Activated CD4-positive, alpha-beta T cell treated with anti-CD3 and anti-CD28 coated beads, Interleukin-2, amount 50 U/mL, for 16 hours (primary cell): ENCODE measurements at regions not wholly inside any gene's neighbourhood (a gene's known extent, or its start where the extent isn't known, plus 50 kb on each side); places are given as distances from the start of the nearest gene placed in this dataset.

Experiments
- DNase-seq: peaks from one replicate; pipeline ENCODE4 v3.0.0-alpha.2; 2020

DNA sequence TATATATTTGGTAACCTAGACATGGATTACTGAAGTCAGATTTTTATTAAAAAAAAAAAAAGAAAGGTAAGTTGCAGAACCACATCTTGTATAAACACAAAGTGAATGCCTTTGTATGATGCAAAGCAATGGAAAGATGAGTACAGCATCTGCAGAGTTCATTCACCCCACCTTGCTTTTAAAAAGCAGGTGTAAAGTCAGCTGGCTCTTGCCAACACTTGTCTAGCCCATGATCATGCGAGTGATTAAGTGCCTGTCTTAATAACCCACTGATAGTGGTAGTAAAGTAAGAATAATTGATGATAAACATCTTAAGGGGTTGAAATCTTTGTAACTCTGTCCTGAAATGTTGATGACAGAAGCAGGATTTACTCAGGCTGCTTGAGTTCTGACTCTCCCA is 710.4 kb downstream of the EFNB2 start:
- no peak for DNase-seq

DNA sequence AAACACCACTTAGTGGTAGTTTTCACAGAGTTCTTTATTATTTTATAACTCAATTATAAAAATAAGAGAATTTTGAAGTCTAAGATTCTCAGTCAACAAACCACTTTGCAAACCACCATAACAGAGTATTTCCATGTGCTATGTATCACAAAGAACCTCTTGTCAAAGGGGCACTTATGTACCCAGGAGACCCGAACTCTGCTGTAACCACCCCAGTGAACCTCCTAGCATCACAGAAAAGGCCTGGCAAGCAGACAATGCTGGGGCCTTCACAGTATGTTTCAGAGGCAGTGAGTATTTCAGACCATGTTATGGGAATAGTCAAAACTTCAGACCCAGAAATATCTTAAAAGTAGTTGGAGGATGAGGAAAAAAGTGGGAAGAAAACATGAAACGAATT is 714.1 kb downstream of the EFNB2 start:
- DNase-seq = no peak

DNA sequence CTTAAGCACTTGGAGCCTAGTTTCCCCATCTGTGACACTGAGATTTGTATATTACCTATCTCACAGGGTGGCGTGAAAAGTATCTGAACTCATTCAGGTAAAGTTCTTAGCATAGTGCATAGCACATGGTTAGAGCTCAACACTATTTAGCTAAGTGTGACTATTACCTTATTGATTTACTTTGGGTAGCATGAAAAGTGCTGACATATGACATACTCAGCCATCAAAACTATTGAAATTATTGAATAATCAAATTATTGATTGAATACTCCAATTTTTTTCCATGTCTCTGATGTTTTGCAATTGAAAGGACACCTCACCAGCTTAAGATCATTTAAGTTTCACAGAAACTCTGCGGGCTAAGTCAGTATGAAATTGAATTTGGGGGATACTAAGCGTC is 715.0 kb downstream of the EFNB2 start:
- no peak for DNase-seq

DNA sequence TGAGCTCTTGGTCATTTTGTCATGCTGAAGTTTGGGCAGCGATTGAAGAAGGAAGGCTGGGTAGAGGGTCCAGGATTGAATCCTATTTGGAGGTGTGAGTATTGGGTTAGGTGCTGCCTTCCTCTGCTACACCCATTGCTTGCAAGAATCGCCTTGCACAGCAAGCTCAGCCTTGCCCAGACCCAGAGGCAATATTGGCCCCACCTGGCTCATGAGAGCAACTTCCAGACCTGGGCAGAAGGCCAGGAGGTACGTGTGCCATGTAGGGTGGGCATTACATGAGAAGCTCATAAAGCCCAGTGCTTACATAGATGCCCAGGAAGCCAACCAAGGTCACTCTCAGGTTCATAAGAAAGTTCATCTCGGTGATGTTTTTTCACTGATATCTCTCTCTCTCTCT is 718.0 kb downstream of the EFNB2 start:
- DNase-seq = no peak

DNA sequence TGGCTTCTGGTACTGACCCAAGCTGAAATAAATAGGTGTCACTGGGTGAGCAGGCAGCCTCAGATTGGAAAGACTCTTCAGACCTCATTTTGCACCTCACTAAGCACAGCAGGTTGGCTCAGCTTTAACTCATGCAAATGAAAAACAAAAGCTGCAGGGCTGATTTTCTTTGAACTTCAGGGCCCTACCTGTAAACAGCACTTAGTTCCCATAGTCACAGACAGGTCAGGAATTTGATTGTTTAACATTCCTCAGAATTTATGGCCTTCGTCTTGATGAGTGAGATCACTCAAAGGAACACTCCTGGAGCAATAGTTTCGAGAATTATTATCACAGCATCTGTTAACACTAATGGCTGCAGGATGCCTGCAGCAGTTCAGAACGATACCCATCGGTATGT is 718.5 kb downstream of the EFNB2 start:
- no peak for DNase-seq

DNA sequence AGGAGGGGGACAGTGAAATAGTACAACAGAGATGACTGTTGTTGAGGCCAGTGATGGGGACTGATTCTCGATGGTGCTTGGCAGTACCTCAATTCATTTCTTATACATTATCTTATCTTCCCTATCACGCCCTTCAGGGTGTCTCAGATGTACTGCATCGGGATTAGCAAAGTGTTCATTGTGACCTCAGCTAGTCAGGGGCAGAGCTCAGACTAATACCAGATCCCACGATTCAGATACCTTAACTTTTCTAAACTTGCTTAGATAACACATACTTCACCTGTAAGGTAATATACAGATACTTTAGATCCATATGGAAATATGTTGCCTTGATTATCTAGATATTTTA is 720.6 kb downstream of the EFNB2 start:
- DNase-seq = no peak

DNA sequence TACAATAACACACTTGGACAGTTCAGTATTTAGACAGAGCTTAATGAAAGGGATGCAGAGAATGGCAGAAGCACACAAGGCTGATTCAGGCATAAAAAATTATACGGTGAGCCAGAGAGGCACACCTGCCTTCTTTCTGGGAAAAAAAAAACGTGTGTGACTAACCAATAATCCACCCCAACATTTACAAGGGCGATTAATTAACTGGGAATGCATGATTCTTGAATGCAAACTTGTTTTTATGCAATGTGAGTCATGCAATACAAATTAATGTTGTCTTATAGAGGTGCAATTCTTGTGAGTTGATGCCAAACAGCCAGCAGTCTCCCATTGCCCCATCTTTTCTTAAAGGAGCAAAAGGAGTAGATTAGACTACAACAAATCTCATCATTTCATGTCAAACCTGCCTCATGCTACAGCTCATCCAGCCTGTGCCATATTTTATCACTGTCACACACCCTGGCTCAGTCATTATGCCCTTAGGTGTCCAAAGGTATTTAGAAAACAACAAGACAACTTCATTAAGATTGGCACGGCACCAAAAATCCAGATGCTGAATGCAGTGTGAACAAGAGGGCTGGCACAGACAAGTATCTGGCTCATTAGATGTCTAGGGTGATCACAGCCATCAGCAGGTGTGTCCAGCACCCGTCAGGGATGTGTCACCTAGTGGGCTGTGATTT is 721.1 kb downstream of the EFNB2 start:
- DNase-seq = no peak

DNA sequence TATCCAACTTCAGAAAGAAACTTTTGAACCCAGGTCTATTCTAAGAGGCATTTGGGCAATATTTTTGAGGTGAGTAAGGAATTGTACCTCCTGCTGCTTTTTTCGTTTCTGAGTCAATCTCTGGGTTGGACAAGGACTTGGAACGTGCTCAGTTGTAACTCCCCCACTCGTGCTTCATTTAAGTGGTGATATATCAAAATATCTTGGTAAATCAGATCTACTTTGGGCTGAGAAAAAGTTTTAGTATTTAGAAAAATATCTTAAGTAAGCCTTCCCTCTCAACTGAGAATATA is 728.9 kb downstream of the EFNB2 start:
- DNase-seq = no peak

DNA sequence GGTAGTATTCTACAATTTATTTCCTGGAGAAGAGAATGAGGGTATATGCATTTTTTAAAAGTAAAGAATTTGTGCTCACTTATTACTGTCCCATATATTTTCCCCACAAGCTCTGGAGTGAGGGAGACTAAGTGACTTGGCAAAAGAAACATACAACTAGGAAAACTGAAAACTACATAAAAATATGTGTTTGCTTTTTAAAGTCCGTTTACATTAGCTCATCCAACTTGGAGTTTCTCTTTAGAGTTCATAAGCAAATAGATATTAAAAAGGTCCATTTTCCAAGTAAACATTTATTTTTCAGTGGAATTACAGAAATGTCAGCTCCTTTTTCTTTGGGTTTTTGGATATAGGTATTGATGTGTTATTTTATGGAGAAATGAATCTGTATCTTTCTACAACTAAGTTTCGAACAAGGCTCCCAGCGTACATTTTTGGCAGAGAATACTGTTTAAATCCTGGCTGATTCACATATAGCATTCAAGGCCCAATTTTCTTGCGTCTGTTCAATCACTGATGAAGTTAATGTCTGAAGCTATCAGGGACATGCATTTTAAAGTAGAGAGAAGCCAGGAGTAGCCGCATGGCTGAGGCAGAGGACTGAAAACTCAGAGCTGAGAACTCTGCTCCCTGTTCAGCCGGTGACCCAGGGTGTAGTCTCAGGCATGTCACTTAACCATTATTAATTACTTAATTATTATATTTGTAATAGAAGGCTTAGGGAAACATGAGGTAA is 729.4 kb downstream of the EFNB2 start:
- no peak for DNase-seq

DNA sequence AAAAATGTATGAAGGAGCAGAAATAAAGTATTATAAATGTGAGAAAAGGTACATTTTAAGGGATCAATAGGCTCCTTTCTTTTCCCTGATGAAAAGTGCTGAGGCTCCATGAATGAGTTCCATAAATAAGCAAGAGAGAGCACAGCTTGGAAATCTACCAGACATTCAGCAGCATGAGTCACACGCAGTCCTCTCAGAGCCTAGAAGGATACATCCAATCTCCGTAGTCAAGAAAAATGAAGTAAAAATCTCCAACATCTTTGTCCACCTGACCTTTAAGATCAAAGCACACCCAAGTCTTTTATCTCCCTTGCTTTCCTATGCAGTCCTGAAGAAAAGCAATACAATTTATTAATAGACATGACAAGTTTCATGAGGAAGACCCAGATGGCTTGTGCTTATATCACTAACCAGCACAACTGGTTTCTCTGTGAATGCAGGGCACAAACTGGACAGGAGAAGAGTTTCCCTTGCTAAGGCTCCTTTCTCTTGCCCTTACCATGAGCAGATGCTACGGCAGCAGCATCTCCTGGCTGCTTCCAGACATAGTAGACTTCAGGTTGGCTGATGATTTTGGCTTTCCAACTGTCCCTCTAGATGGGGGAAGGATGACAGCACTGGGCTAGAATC is 730.8 kb downstream of the EFNB2 start:
- no peak for DNase-seq

DNA sequence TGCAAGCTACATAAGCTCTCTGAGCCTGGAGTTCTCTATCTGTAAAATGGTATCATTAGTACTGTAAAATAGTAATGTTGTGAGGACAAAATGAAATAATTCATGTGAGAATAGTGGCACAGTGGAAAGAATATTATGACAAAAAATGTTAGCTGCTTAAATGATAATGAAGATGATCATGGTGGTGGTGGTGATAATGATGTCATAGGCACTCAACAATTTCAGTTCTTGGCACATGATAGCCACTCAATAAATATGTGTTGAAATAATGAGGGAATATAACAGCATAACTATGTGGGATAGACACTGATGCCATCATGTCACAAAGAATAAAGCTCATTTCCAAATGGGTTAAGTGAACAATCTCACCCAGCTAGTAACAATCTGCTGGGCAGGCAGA is 736.3 kb downstream of the EFNB2 start:
- no peak for DNase-seq

DNA sequence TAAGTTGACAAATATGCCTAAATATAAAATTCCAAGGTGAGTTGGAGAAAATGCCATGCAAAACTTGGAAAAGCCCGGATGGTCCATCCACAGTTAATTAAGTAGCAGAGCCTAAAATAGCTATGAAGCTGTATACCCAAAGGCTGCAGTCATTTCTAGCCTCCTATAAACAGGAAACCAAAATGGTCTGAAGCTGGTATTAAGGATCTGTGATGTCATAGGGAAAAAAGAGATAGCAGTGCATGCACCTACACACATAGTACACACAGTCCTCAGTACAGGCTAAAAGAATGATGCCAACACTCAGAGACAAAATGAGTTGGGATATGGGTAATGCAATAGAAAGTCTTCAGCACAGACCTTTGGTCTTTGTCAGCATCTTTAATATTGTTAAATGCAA is 736.9 kb downstream of the EFNB2 start:
- no peak for DNase-seq

DNA sequence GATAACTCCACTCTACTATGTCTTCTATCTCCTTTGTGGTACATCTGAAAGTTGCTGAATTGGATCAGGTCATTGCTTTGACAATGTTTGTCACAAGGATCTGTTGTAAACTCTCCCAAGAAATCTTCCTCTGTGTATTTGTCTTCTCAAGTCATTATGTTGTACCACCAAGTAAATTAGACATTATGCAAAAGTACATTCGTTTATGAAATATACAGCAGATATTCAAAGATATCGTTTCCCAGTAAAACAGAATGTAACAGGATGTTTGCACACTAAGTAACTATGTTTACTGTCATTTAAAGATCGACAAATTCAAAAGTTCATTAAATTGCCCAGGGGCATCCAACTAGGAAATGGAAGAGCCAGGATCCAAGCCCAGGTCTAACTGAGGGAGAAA is 739.4 kb downstream of the EFNB2 start:
- DNase-seq = no peak

DNA sequence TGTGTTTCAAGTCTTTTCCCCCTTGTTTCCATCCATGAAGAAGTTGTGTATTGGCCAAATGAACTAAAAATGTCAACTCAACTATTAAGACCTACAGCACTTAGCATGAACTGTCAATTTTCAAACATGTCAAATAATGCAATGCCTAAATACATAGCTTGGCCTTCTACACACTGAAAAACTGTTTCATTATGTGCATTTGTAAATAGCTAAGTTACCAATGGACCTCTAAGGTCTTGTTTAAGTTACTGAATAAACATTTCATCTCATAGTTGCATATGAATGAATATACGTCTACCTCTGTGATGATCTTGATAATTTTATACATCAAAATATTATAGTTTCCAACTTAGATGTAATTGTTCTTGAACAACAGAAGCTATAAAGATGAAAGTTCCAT is 744.5 kb downstream of the EFNB2 start:
- no peak for DNase-seq

DNA sequence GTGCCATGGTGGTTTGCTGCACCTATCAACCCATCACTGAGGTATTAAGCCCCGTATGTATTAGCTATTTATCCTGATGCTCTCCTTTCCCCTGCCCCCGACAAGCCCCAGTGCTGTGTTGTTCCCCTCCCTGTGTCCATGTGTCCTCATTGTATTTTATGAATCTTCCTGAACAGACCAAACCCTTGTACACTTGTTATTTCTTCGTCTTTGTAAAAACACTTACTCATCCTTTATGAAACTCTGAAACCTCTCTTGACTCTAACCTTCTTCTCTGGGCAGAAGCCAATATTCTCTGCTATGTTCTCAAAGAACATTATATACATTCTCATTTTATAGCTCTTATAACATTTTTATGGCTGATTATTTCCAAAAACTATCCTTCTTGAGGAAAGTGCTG is 746.9 kb downstream of the EFNB2 start:
- DNase-seq = no peak

DNA sequence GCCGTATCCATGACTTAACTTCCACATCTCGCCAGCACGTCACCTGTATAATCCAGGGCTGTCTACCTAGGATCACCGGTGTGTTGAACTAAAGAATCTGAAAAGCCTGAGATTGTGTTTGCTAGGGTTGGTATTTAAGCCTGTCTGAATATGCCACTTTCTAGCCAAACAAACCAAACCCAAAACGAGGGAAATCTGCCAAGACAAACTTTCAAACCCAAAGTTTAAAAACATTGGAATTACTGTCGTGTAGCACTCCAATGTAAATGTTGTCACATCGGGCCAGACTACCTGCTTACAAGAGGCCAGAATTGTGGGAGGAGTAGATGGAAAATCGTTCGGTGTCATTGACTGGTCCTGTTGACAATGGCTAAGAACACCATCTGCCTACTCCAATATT is 747.8 kb downstream of the EFNB2 start:
- no peak for DNase-seq

DNA sequence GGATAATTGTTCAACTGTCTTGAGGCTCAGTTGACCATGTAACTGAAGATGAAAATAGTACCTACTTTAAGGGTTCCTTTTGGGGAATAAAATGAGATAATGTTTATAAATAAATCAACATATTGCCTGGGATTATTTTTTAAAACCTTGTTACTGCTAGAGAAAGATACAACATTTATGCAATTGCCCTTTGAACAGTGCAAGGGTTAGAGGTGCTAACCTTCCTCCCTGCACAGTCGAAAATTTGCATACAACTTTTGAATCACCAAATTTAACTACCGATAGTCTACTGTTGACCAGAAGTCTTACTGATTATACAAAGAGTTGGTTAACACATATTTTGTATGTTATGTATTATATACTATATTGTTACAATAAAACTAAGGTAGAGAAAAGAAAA is 750.0 kb downstream of the EFNB2 start:
- DNase-seq = no peak

DNA sequence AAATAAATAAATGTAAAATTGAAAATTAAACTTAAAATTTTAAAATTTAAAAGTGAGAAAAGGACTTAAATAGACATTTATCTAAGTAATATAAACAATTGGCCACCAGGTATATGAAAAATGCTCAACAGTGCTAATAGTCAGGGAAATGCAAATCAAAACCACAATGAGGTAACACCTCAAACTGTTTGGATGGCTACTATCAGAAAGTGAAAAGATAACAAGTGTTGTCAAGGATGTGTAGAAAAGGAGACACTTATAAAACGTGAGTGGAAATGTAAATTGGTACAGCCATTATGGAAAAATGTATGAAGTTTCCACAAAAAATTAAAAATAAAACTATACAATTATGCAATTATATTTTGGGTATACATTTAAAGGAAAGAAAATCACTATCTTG is 752.2 kb downstream of the EFNB2 start:
- no peak for DNase-seq

DNA sequence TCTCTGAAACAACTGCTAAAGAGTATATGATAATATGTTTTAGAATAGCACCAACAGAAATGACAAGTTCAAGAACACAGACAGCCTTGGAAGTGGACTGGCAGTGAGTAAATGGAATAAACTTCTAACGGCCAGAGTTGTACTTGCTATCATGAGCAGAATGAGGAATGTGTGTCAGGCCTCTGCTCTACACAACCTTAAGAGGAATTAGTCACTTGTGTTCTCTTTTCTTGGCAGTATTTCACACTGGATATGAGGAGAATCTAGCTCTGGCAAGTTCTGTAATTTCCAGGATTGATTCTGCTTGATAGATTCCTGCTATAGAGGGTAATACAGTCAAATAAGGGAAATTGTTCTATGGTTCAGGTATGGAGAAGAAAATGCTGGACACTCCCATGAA is 757.3 kb downstream of the EFNB2 start:
- no peak for DNase-seq

DNA sequence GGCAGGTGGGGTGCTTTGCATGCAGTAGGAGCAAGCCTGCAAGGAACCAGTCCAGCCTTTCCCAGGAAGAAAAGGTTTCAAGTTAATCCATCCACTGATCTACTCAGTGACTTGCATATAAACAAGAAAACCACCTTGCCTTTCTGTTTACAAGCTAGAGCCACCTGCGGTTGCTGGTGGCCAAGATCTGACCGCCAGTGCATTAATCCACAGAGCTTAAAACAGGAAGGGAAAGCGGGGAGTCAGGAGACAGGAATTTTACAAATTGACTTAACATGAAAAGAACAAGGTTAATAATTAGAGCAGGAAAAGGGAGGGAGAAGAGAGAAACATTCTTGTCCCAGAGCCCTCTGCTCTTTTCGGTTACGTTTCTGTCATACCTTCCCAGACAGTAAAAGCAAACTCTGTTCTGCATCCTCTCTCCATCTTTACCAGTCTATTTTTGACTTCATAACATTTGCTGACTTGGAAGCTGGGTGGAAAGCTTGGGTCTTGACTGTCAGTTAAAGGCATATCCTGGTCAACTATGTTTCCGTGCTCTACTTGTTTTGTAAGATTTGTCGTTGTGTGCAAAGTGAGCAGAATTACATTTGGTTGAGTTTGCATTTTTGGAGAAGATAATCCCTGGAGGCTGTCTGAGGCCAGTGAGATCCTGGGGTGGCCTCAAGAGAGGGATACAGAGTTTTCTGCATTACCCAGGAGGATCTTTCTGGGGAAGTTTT is 760.6 kb downstream of the EFNB2 start:
- no peak for DNase-seq

DNA sequence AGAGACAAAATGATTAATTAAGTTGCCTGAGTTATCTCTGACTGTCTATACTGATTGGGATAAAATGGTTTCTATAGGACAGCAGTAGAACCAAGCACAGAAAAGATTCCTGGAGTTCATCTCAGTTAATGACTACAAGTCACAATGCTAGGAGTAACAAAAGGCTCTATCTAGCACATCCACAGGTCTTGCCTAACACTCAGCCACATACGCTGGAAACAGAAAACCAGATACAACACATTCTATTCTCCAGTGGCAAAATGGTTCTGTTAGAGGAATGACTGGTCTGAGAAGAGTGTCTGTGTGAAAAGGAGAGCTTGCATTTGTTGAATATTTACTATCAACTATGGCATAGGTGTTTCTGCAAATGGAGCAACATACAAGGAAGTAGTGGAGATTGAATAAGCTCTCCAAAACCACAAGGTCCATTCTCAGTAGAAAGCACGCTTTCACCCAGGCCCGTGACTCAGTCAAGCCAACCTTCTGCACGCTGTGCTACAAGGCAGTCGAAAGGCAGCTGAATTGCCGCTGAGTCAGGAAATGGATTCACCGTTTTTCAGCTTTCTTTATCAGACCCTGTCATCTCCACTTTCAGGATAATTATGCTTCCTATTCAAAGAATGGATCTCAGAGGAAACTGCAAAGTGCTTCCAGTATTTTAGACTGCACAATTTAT is 761.5 kb downstream of the EFNB2 start:
- no peak for DNase-seq

DNA sequence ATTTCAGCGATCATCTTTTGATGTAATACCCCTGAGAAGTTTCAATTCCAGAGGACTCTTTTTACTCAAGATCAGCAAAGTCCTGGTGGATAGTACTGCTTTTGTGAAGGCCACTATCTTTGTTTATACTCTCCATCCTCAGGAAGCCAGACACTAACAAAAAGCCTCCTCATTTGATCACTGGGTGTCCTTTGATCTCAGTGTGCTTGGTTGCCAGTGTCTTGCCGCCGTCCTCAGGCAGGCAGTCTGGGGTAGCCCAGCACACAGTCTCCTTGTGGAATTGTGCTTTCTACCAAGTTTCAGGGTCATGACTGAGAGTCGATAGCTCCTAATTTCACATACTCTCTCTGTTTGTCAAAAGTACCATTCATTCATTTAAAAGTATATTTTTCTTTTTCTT is 762.2 kb downstream of the EFNB2 start:
- DNase-seq = no peak

DNA sequence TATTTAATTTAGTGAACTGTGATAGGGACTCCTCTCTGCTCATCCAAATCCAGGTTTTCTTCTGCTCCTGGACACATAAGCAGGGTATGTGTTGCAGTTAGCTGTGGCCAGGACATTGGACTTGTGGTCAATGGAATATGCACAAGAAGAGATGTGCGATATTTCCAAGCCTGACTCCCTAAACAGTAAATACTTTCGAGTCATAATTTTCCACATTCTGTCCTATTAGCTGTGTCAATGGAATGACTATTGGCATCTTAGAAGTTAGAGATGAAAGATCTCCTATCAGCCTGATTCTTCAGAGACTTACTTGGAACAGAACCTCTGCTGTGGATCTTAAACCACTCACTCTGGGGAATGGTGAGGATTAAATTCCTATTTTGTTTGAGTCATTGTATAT is 771.0 kb downstream of the EFNB2 start:
- no peak for DNase-seq

DNA sequence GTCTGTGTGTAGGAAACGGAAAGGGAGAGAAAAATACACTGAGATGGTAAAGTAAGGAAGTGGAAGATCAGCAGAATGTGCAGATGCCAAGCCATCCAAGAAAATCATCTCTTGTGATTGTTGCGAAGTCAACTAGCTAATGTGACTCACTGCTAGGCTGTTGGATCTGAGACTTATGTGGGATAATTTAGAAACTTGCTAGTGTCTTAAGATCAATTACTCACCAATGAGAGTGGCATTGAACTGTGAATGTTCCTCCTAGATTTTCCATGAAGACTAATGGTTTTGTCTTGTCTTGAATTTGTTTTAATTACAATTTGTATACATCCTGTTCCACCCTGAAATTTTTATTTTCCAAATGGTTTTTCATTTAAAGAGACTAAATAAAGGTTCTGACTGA is 771.6 kb downstream of the EFNB2 start:
- DNase-seq = no peak
